CD4-positive, alpha-beta T cell treated with Interleukin-17A for 4 hours (primary cell): ENCODE measurements at regions not wholly inside any gene's neighbourhood (a gene's known extent, or its start where the extent isn't known, plus 50 kb on each side); places are given as distances from the start of the nearest gene placed in this dataset.

Experiments
- DNase-seq: peaks from one replicate; pipeline ENCODE4 v3.0.0-alpha.2; 2020; ENCODE audit warnings: mixed read lengths

GRCh38 chr3:115336836-115337235 lies 189.7 kb upstream of the ZBTB20 start:
- no peak for DNase-seq

- DNase-seq, result no peak
Observed at GRCh38 chr3:115340586-115340985, 193.5 kb upstream of the ZBTB20 start.

- no peak for DNase-seq
Observed at GRCh38 chr3:115341208-115341607, 194.1 kb upstream of the ZBTB20 start.

- DNase-seq, result no peak
Observed at GRCh38 chr3:115347737-115348136, 200.6 kb upstream of the ZBTB20 start.

- no peak for DNase-seq
Observed at GRCh38 chr3:115348412-115348811, 201.3 kb upstream of the ZBTB20 start.

- DNase-seq, result no peak
Observed at GRCh38 chr3:115348951-115349745, 202.1 kb upstream of the ZBTB20 start.

- DNase-seq, result no peak
Observed at GRCh38 chr3:115350606-115351005, 203.5 kb upstream of the ZBTB20 start.

- DNase-seq, result no peak
Observed at GRCh38 chr3:115351193-115351592, 204.1 kb upstream of the ZBTB20 start.

- DNase-seq, result no peak
Observed at GRCh38 chr3:115354010-115354409, 206.9 kb upstream of the ZBTB20 start.

- no peak for DNase-seq
Observed at GRCh38 chr3:115357456-115357855, 210.4 kb upstream of the ZBTB20 start.

- no peak for DNase-seq
Observed at GRCh38 chr3:115359536-115359935, 212.4 kb upstream of the ZBTB20 start.

GRCh38 chr3:115361806-115362205 lies 214.7 kb upstream of the ZBTB20 start:
- no peak for DNase-seq

GRCh38 chr3:115363071-115363470 lies 216.0 kb upstream of the ZBTB20 start:
- no peak for DNase-seq

- no peak for DNase-seq
Observed at GRCh38 chr3:115369021-115369420, 221.9 kb upstream of the ZBTB20 start.

GRCh38 chr3:115375362-115375761 lies 228.3 kb upstream of the ZBTB20 start:
- no peak for DNase-seq

GRCh38 chr3:115380883-115381572 lies 233.9 kb upstream of the ZBTB20 start:
- no peak for DNase-seq

GRCh38 chr3:115381573-115381912 lies 234.5 kb upstream of the ZBTB20 start:
- no peak for DNase-seq

GRCh38 chr3:115381931-115382330 lies 234.8 kb upstream of the ZBTB20 start:
- DNase-seq, result no peak

GRCh38 chr3:115384381-115384780 lies 237.3 kb upstream of the ZBTB20 start:
- no peak for DNase-seq

GRCh38 chr3:115385774-115386730 lies 237.3 kb upstream of the GAP43 start:
- no peak for DNase-seq

GRCh38 chr3:115388166-115388565 lies 235.1 kb upstream of the GAP43 start:
- DNase-seq, result no peak

- no peak for DNase-seq
Observed at GRCh38 chr3:115388811-115389210, 234.5 kb upstream of the GAP43 start.

- DNase-seq, result no peak
Observed at GRCh38 chr3:115396801-115397200, 226.5 kb upstream of the GAP43 start.
